Sigmoid colon (tissue), 6 donors: ENCODE measurements at regions not wholly inside any gene's neighbourhood (a gene's known extent, or its start where the extent isn't known, plus 50 kb on each side); places are given as distances from the start of the nearest gene placed in this dataset.

Source experiments
- DNase-seq: peaks from one replicate; pipeline ENCODE4 v3.0.0-alpha.2; 2019
- H3K27ac ChIP-seq, 4 donors: fragments of 200-600 bp; sonication (generic); one replicate each; pipeline ENCODE4 v1.5.1; 2016 to 2019; ENCODE audit warnings: mild to moderate bottlenecking in 1 of 4
- H3K27me3 ChIP-seq, 3 donors: fragments of 200-600 bp; sonication (generic); one replicate each; pipeline ENCODE4 v1.5.1; 2019; ENCODE audit warnings: mild to moderate bottlenecking in 1 of 3
- H3K36me3 ChIP-seq, 4 donors: fragments of 200-600 bp; sonication (generic); one replicate each; pipeline ENCODE4 v1.5.1; 2016 to 2019
- H3K4me1 ChIP-seq, 4 donors: fragments of 200-600 bp; sonication (generic); one replicate each; pipeline ENCODE4 v1.5.1; 2017 to 2019
- H3K4me3 ChIP-seq, 4 donors: fragments of 200-600 bp; sonication (generic); one replicate each; pipeline ENCODE4 v1.5.1; 2017 to 2019; ENCODE audit warnings: mild to moderate bottlenecking in 2 of 4, moderate library complexity in 1 of 4
- H3K9me3 ChIP-seq, 4 donors: fragments of 200-600 bp in 3 of 4; sonication (generic) in 3 of 4; one replicate each; pipeline versions ENCODE4 v1.5.1 to v1.6.1; 2013 to 2019
- EP300 ChIP-seq, 4 donors: sonication (generic); formaldehyde crosslinking; IDR thresholded peaks; one replicate each; pipeline ENCODE4 v1.6.1; 2017; ENCODE audit warnings: antibody characterized with exemption in 4 of 4
- POLR2A ChIP-seq, 2 donors: fragments of 450-650 bp; IDR thresholded peaks; one replicate each; pipeline ENCODE4 v1.6.1; 2016; ENCODE audit warnings: antibody characterized with exemption in 2 of 2, mild to moderate bottlenecking in 2 of 2, moderate library complexity in 2 of 2
- POLR2AphosphoS5 ChIP-seq, 4 donors: sonication (generic); formaldehyde crosslinking; IDR thresholded peaks; one replicate each; pipeline ENCODE4 v1.6.1; 2017; ENCODE audit warnings: antibody characterized with exemption in 4 of 4
- WGBS, 2 donors: extraction: QIAGEN DNeasy Blood & Tissue Kit; methylation state at CpG; one replicate each; pipeline ENCODE4 v1.1.7; 2013; 5-methylcytosine and 5-hydroxymethylcytosine counted together
- intact Hi-C: fragments of 100-400 bp; cut with DNase I; formaldehyde crosslinking; loops from one replicate; pipeline ENCODE4 v1.15.1; 2023
- TF ChIP-seq, protein P1 (sequence below), 4 experiments: fragments of 450-650 bp in 3 of 4; fragments of 200-600 bp in 1 of 4; IDR thresholded peaks; one replicate each; pipeline ENCODE4 v1.5.1; 2016 to 2019; ENCODE audit warnings: antibody characterized with exemption in 4 of 4, mild to moderate bottlenecking in 3 of 4, moderate library complexity in 2 of 4
- donor health status: healthy with polysubstance abuse.
- donor health status: healthy.

DNA sequence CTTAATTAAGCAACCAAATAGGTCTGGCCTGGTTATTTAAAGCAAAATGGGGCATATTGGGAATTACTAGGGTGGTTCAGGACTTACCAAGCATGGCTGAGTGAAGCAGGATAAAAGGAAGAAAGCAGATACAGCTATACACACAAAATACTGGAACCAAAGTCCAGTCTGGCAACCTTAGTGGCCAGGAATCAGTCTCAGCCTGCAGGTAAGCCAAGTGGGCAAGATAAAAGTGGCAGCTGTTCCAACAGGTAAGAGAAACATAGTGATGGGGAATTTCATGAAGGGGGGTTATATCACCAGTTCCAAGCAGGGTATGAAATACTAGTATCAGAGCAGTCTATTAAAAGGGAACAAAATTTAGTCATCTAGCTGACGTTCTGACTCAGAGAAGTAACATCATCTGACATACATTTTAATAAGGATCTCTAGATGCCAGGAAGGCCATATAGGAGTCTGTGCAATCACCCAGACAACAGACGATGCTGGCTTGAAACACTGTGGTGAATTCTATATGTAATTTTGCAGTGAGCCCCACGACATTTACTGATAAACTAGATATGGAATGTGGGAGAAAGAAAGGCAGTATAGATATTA, 292.1 kb upstream of the HSF2 start:
- Histone ChIP-seq H3K4me3 (no peak overlapping the region), H3K4me1 (peaks cover 0 to 7% (median 3%) of the 10 kb centered on the region in 4 donors), H3K9me3 (no peaks in the 10 kb centered on the region), H3K27me3 (no peaks in the 10 kb centered on the region), H3K36me3 (no peaks in the 10 kb centered on the region), H3K27ac (no peak overlapping the region)
- DNase-seq, result no peak
- intact Hi-C loops, result no loop called here
- WGBS, 2 donors, result 59 to 79% methylated on average over 3 of the region's 3 CpGs
- TF ChIP-seq POLR2A (IDR thresholded peaks at IDR 0.05) (no peak), EP300 (IDR thresholded peaks at IDR 0.05) (no peak), POLR2AphosphoS5 (IDR thresholded peaks at IDR 0.05) (no peak)
- TF ChIP-seq, protein P1, sequence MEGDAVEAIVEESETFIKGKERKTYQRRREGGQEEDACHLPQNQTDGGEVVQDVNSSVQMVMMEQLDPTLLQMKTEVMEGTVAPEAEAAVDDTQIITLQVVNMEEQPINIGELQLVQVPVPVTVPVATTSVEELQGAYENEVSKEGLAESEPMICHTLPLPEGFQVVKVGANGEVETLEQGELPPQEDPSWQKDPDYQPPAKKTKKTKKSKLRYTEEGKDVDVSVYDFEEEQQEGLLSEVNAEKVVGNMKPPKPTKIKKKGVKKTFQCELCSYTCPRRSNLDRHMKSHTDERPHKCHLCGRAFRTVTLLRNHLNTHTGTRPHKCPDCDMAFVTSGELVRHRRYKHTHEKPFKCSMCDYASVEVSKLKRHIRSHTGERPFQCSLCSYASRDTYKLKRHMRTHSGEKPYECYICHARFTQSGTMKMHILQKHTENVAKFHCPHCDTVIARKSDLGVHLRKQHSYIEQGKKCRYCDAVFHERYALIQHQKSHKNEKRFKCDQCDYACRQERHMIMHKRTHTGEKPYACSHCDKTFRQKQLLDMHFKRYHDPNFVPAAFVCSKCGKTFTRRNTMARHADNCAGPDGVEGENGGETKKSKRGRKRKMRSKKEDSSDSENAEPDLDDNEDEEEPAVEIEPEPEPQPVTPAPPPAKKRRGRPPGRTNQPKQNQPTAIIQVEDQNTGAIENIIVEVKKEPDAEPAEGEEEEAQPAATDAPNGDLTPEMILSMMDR (IDR thresholded peaks at IDR 0.05), result no peak

DNA sequence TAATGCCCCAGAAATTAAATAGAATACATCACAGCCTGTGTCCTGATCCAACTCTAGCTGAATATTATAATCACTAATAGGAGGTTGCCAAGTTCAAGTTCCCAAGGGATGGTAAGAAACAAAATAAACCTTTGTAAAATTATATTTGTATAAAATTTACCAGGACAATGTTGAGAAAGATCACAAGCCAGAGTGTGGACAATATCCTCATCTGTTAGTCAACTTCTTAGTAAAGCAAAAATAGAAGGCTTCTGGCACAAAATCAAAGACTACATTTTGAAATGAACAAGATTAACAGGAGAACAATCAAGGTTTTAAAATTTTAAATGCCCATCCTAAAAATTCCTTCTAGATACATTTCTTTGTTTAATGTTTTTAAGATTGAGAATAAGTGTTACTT, 290.4 kb upstream of the HSF2 start:
- Histone ChIP-seq H3K27me3 (no peaks in the 10 kb centered on the region), H3K4me1 (peaks cover 0 to 7% (median 3%) of the 10 kb centered on the region in 4 donors), H3K4me3 (no peak overlapping the region), H3K27ac (no peak overlapping the region), H3K36me3 (no peaks in the 10 kb centered on the region), H3K9me3 (no peaks in the 10 kb centered on the region)
- intact Hi-C loops, result no loop called here
- no peak for TF ChIP-seq POLR2A (IDR thresholded peaks at IDR 0.05)
- TF ChIP-seq, protein P1 (IDR thresholded peaks at IDR 0.05), result no peak
- no peak for TF ChIP-seq POLR2AphosphoS5 (IDR thresholded peaks at IDR 0.05)
- TF ChIP-seq EP300 (IDR thresholded peaks at IDR 0.05), result no peak
- no peak for DNase-seq

DNA sequence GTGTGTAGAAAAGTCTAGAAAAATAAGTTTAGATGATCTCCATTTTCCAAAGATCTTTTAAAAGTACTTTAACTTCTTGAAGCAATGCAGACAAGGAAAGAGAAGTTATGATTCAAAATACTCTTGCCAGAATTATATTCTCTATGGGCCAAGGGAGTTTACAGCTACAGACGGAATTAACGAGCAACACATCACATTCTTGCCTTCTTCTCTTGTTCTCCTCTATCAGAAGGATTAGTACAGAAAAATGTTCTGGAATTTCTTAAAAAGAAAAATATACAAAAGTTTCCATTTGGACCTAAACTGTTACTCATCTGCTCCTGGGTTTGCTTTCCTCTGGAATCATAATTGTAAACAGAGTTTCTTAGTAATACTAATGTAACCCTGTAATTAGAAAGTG, 284.7 kb upstream of the HSF2 start:
- Histone ChIP-seq H3K27ac (peak overlapping the region in 2 of 4 donors; percentile 0 to 62), H3K4me3 (no peak overlapping the region), H3K4me1 (no peaks in the 10 kb centered on the region), H3K9me3 (no peaks in the 10 kb centered on the region), H3K36me3 (no peaks in the 10 kb centered on the region), H3K27me3 (no peaks in the 10 kb centered on the region)
- DNase-seq, result no peak
- no peak for TF ChIP-seq EP300 (IDR thresholded peaks at IDR 0.05)
- TF ChIP-seq, protein P1 (IDR thresholded peaks at IDR 0.05), result no peak
- TF ChIP-seq POLR2A (IDR thresholded peaks at IDR 0.05), result no peak
- no peak for TF ChIP-seq POLR2AphosphoS5 (IDR thresholded peaks at IDR 0.05)
- WGBS, 2 donors, result 76 to 79% methylated on average over 2 of the region's 2 CpGs
- intact Hi-C loops, result no loop called here

DNA sequence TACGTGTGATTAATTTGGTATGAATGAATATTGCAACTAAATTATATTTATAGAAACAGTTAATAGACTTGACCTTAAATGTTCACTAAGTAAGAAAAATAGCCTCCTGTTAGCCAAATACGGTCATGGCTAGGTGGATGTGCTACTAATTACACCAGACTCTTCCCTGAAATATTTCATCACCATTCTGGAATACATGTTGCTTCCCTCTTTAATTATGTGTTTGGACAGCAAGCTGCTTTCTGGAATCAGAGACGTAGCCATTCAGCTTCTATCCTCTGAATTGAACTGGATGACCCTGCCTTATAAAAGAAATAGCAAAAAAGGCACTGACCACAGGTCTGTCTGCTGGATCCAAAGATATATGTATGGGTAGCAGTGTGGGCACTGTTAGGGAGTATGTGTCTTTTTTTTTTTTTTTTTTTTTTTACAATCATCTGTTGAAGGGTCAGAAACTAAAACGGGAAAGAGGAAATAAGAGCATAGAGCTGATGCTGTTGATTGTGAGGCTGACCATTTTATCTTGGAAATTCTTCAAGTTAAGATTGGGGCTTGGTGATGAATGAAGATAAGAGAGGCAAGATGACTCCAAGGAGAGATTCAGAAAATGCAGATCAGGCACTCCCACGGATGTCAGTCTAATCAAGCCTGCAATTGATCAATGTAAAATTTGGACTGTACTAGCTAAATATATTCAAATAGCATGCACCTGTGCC, 283.2 kb upstream of the HSF2 start:
- Histone ChIP-seq H3K27me3 (no peaks in the 10 kb centered on the region), H3K9me3 (no peaks in the 10 kb centered on the region), H3K4me1 (no peaks in the 10 kb centered on the region), H3K27ac (peak overlapping the region in 2 of 4 donors; percentile 2 to 63), H3K4me3 (no peak overlapping the region), H3K36me3 (no peaks in the 10 kb centered on the region)
- intact Hi-C loops, result no loop called here
- WGBS, 2 donors, result 52 to 63% methylated on average over 5 of the region's 5 CpGs
- DNase-seq, result no peak
- peak in 1 of 4 donors; percentile 25 for TF ChIP-seq POLR2AphosphoS5 (IDR thresholded peaks at IDR 0.05)
- TF ChIP-seq, protein P1 (IDR thresholded peaks at IDR 0.05), result no peak
